ENCODE measurements at regions not wholly inside any gene's neighbourhood (a gene's known extent, or its start where the extent isn't known, plus 50 kb on each side); places are given as distances from the start of the nearest gene placed in this dataset.
"Not testable (repeated sequence)": the region's sequence is repeated elsewhere in the genome, so short reads cannot be mapped to it uniquely, and the experiment has no call there.

DNA sequence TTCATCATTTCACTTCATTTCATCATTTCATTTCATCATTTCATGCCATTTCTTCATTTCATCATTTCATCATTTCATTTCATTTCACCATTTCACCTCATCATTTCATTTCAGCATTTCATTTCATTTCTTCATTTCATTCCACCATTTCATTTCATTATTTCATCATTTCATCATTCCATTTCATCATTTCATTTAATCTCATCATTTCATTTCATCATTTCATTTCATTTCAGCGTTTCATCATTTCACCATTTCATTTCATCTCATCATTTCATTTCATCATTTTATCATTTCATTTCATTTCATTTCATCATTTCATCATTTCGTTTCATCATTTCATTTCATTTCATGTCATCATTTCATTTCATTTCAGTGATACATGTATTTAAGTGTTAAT lies 492.2 kb downstream of the ZNF33B start:
- not testable (repeated sequence) for TF ChIP-seq POLR2A (IDR thresholded peaks at IDR 0.05; ENCODE audit: low read depth, low read length); MYC (IDR thresholded peaks at IDR 0.05; ENCODE audit: low read depth, low read length); POLR2AphosphoS5 (IDR thresholded peaks at IDR 0.05; ENCODE audit: insufficient read depth, low read depth, low read length); CTCF (IDR thresholded peaks at IDR 0.05; ENCODE audit: extremely low read depth in 1 of 2, insufficient read depth in 1 of 2, low read depth in 1 of 2, low read length in 2 of 2); EZH2 (IDR thresholded peaks at IDR 0.05; ENCODE audit: borderline replicate concordance, low read depth, low read length, severe bottlenecking); JUN (IDR thresholded peaks at IDR 0.05; ENCODE audit: borderline replicate concordance, insufficient read depth, insufficient read length, low read depth); FOS (IDR thresholded peaks at IDR 0.05; ENCODE audit: borderline replicate concordance, insufficient read depth, low read length)
- TF ChIP-seq, protein P1, sequence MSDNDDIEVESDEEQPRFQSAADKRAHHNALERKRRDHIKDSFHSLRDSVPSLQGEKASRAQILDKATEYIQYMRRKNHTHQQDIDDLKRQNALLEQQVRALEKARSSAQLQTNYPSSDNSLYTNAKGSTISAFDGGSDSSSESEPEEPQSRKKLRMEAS (IDR thresholded peaks at IDR 0.05; ENCODE audit: insufficient read depth, insufficient read length) = not testable (repeated sequence)
